Ishikawa (cell line): ENCODE measurements at regions not wholly inside any gene's neighbourhood (a gene's known extent, or its start where the extent isn't known, plus 50 kb on each side); places are given as distances from the start of the nearest gene placed in this dataset.

Source experiments
- CEBPB ChIP-seq: IDR thresholded peaks from 2 replicates; pipeline ENCODE4 v1.6.1; 2012
- CREB1 ChIP-seq: IDR thresholded peaks from 2 replicates; pipeline ENCODE4 v1.6.1; 2012; ENCODE audit warnings: low read depth
- EGR1 ChIP-seq: IDR thresholded peaks from 2 replicates; pipeline ENCODE4 v1.6.1; 2012
- EP300 ChIP-seq: IDR thresholded peaks from 2 replicates; pipeline ENCODE4 v1.6.1; 2012; ENCODE audit warnings: borderline replicate concordance
- FOXM1 ChIP-seq: IDR thresholded peaks from 2 replicates; pipeline ENCODE4 v1.6.1; 2012; ENCODE audit warnings: low read depth, borderline replicate concordance
- MAX ChIP-seq: IDR thresholded peaks from 2 replicates; pipeline ENCODE4 v1.6.1; 2012
- NFIC ChIP-seq: IDR thresholded peaks from 2 replicates; pipeline ENCODE4 v1.6.1; 2012
- RAD21 ChIP-seq: IDR thresholded peaks from 2 replicates; pipeline ENCODE4 v1.6.1; 2012; ENCODE audit warnings: low read depth
- REST ChIP-seq: IDR thresholded peaks from 2 replicates; pipeline ENCODE4 v1.6.1; 2012; ENCODE audit warnings: low read depth, mild to moderate bottlenecking
- TAF1 ChIP-seq: IDR thresholded peaks from 2 replicates; pipeline ENCODE4 v1.6.1; 2012; ENCODE audit warnings: low read depth, mild to moderate bottlenecking
- TCF12 ChIP-seq: IDR thresholded peaks from 2 replicates; pipeline ENCODE4 v1.6.1; 2012; ENCODE audit warnings: low read depth
- TEAD4 ChIP-seq: IDR thresholded peaks from 2 replicates; pipeline ENCODE4 v1.6.1; 2012
- YY1 ChIP-seq: IDR thresholded peaks from 2 replicates; pipeline ENCODE4 v1.6.1; 2012; ENCODE audit warnings: low read depth
- ZBTB7A ChIP-seq: IDR thresholded peaks from 2 replicates; pipeline ENCODE4 v1.6.1; 2012; ENCODE audit warnings: low read depth

- peak; percentile 93 for TF ChIP-seq RAD21
- TF ChIP-seq EGR1: no peak
- no peak for TF ChIP-seq EP300
- TF ChIP-seq MAX: no peak; the same call in 1 of the 2 replicates
- TF ChIP-seq ZBTB7A: no peak
- TF ChIP-seq YY1: no peak
- 0 out of 2 replicates have a peak, but pooled peaks have one; percentile 15 for TF ChIP-seq NFIC
- no peak for TF ChIP-seq REST
- no peak for TF ChIP-seq TEAD4
- no peak for TF ChIP-seq CEBPB
- TF ChIP-seq TAF1: no peak
- no peak for TF ChIP-seq FOXM1
Measured at GRCh38 chr5:36507332-36507952, 99.0 kb upstream of the SLC1A3 start.

- TF ChIP-seq EP300 (no peak), ZBTB7A (no peak), EGR1 (no peak), REST (no peak), CREB1 (no peak)
Measured at GRCh38 chr5:36519881-36520280, 86.5 kb upstream of the SLC1A3 start.

- TF ChIP-seq FOXM1: no peak
- TF ChIP-seq TEAD4: no peak
Measured at GRCh38 chr5:36521219-36521618, 85.2 kb upstream of the SLC1A3 start.

- TF ChIP-seq REST: no peak
- TF ChIP-seq YY1: no peak
- TF ChIP-seq FOXM1: no peak
- no peak for TF ChIP-seq RAD21
- no peak for TF ChIP-seq TEAD4
- TF ChIP-seq MAX: no peak
- no peak for TF ChIP-seq CREB1
- TF ChIP-seq TAF1: no peak
Measured at GRCh38 chr5:36521838-36522745, 84.3 kb upstream of the SLC1A3 start.

GRCh38 chr5:36522746-36523065 is 83.7 kb upstream of the SLC1A3 start:
- TF ChIP-seq TEAD4 (no peak), EGR1 (no peak), CREB1 (no peak), EP300 (no peak), MAX (no peak), NFIC (no peak), FOXM1 (no peak), TAF1 (no peak), TCF12 (no peak), CEBPB (no peak)
